Stimulated activated naive CD8-positive, alpha-beta T cell treated with anti-CD3 and anti-CD28 coated beads, Interleukin-15, Interleukin-2, amounts not matched to agents 100 ng/mL and 50 ng/mL, for 24 hours (primary cell): ENCODE measurements at regions not wholly inside any gene's neighbourhood (a gene's known extent, or its start where the extent isn't known, plus 50 kb on each side); places are given as distances from the start of the nearest gene placed in this dataset.
A peak's percentile ranks its signal among the peaks of the same experiment; 100 is the strongest.

Experiments
- H3K27ac Mint-ChIP-seq: one replicate; pipeline ENCODE4 v1.8.0; 2021; ENCODE audit warnings: mild to moderate bottlenecking, mixed read lengths
- H3K27me3 Mint-ChIP-seq: one replicate; pipeline ENCODE4 v1.8.0; 2021; ENCODE audit warnings: mixed read lengths
- H3K36me3 Mint-ChIP-seq: one replicate; pipeline ENCODE4 v1.8.0; 2021; ENCODE audit warnings: low read depth, mixed read lengths
- H3K4me1 Mint-ChIP-seq: one replicate; pipeline ENCODE4 v1.8.0; 2021; ENCODE audit warnings: low read depth, mixed read lengths
- H3K4me3 Mint-ChIP-seq: one replicate; pipeline ENCODE4 v1.8.0; 2021; ENCODE audit warnings: mild to moderate bottlenecking, mixed read lengths
- H3K9me3 Mint-ChIP-seq: one replicate; pipeline ENCODE4 v1.8.0; 2021; ENCODE audit warnings: mixed read lengths

GRCh38 chr9:127553793-127554192 is 58.3 kb upstream of the STXBP1 start:
- Mint-ChIP-seq H3K27ac (no peak overlapping the region), H3K9me3 (no peaks in the 10 kb centered on the region), H3K4me3 (no peak overlapping the region), H3K36me3 (no peaks in the 10 kb centered on the region), H3K4me1 (peaks cover 37% of the 10 kb centered on the region), H3K27me3 (no peaks in the 10 kb centered on the region)

- H3K4me1 Mint-ChIP-seq, result peaks cover 41% of the 10 kb centered on the region
- peak overlapping the region; percentile 85 for H3K27ac Mint-ChIP-seq
- H3K9me3 Mint-ChIP-seq, result no peaks in the 10 kb centered on the region
- no peaks in the 10 kb centered on the region for H3K36me3 Mint-ChIP-seq
- no peaks in the 10 kb centered on the region for H3K27me3 Mint-ChIP-seq
- H3K4me3 Mint-ChIP-seq, result peak overlapping the region; percentile 19
Measured at GRCh38 chr9:127554966-127555839, 56.9 kb upstream of the STXBP1 start.

DNA sequence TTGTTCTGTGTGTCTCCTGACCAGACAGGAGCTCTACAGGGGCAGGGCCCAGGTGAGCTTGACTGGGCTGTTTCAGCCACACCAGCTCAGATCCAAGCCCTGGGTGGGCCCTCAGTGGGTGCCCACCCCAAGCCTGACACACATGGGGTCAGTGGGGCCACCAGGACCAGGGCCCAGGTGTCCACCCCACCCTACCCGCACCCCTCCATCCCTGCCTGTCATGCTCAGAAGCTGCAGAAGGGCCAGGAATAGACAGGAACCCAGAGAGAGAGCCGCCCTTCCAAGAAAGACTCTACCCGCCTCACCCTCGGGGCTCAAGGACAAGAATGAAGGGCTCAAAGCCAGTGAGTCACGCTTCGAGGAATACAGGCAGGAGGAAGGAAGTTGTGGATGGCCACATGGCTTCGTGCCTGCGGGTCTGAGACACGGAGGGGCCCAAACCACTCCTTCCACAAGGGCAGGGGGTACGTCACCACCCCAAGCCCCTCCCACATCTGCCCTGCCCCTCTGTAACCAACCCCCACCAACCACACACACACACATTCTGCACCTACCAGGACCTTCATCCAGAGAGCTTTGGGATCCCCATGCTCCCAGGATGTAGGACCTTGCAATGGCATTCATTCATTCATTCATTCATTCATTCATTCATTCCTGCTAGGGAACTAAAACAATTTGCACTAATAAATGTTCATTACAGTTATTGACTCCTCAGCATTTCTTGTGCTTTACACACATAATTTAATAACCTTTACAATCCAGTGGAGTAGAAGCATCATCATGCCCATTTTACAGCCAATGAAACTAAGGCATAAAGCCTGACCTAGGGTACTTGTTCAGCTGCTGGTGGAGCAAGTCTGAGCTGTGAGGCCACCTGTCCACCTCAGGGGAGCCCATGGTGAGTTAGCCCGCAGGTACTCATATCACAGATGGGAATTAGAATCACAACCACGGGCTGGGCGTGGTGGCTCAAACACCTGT is 55.9 kb upstream of the STXBP1 start:
- Mint-ChIP-seq H3K4me1 (peaks cover 49% of the 10 kb centered on the region), H3K27ac (peak overlapping the region; percentile 85), H3K4me3 (peak overlapping the region; percentile 19), H3K36me3 (no peaks in the 10 kb centered on the region), H3K9me3 (no peaks in the 10 kb centered on the region), H3K27me3 (no peaks in the 10 kb centered on the region)

- no peaks in the 10 kb centered on the region for H3K27me3 Mint-ChIP-seq
- H3K36me3 Mint-ChIP-seq, result no peaks in the 10 kb centered on the region
- peak overlapping the region; percentile 19 for H3K4me3 Mint-ChIP-seq
- H3K27ac Mint-ChIP-seq, result peak overlapping the region; percentile 76
- peaks cover 56% of the 10 kb centered on the region for H3K4me1 Mint-ChIP-seq
- no peaks in the 10 kb centered on the region for H3K9me3 Mint-ChIP-seq
Measured at GRCh38 chr9:127556871-127557270, 55.2 kb upstream of the STXBP1 start.

GRCh38 chr9:127557466-127557869 is 54.6 kb upstream of the STXBP1 start:
- Mint-ChIP-seq H3K27me3 (no peaks in the 10 kb centered on the region), H3K4me1 (peaks cover 62% of the 10 kb centered on the region), H3K27ac (peak overlapping the region; percentile 76), H3K4me3 (no peak overlapping the region), H3K36me3 (no peaks in the 10 kb centered on the region), H3K9me3 (no peaks in the 10 kb centered on the region)

GRCh38 chr9:127557998-127558546 is 54.0 kb upstream of the STXBP1 start:
- Mint-ChIP-seq H3K36me3 (no peaks in the 10 kb centered on the region), H3K9me3 (no peaks in the 10 kb centered on the region), H3K27ac (peak overlapping the region; percentile 57), H3K27me3 (no peaks in the 10 kb centered on the region), H3K4me1 (peaks cover 63% of the 10 kb centered on the region), H3K4me3 (no peak overlapping the region)

DNA sequence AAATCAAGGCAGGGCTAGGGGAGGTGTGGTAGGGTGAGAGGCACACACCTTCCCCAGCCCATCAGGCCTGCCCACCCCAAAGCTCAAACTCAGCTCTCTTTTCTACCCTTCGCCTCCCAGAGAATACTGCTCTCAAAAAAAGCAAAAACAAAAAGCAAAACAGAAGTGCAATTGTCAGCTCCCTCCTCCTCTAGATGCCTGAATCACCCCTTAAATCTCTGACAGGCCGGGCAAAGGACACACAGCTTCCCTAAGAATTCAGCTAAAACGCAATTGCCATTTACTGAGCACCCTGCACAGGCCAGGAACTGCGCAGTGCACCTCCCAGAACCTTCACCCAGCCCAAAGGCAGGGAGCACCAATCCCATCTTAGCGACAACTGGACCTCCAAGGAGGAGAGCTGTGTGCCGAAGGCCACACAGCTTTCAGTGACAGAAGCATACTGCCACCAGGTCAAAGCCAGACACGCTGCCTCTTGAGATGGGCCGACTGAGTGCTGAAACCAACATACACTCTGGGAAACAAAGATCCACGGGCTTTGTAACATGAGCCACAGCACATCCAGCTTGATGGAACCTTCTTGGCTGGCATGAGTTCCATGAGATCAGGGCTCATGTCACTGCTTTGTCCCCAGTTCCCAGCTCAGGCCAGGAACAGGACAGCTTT is 53.4 kb upstream of the STXBP1 start:
- no peaks in the 10 kb centered on the region for H3K9me3 Mint-ChIP-seq
- H3K27me3 Mint-ChIP-seq, result no peaks in the 10 kb centered on the region
- H3K4me1 Mint-ChIP-seq, result peaks cover 63% of the 10 kb centered on the region
- H3K27ac Mint-ChIP-seq, result peak overlapping the region; percentile 57
- H3K36me3 Mint-ChIP-seq, result no peaks in the 10 kb centered on the region
- H3K4me3 Mint-ChIP-seq, result peak overlapping the region; percentile 28

- Mint-ChIP-seq H3K4me3 (no peak overlapping the region), H3K27ac (no peak overlapping the region)
Measured at GRCh38 chr9:127559247-127559680, 52.8 kb upstream of the STXBP1 start.

GRCh38 chr9:127561491-127562278 is 50.4 kb upstream of the STXBP1 start:
- Mint-ChIP-seq H3K27me3 (no peaks in the 10 kb centered on the region), H3K36me3 (no peaks in the 10 kb centered on the region), H3K4me1 (peaks cover 41% of the 10 kb centered on the region), H3K9me3 (no peaks in the 10 kb centered on the region), H3K27ac (no peak overlapping the region), H3K4me3 (no peak overlapping the region)

More at GRCh38 chr9:127559247-127559680, 52.8 kb upstream of the STXBP1 start:
- H3K4me1 Mint-ChIP-seq, result peaks cover 63% of the 10 kb centered on the region
- no peaks in the 10 kb centered on the region for H3K9me3 Mint-ChIP-seq
- no peaks in the 10 kb centered on the region for H3K36me3 Mint-ChIP-seq
- no peaks in the 10 kb centered on the region for H3K27me3 Mint-ChIP-seq
